ENCODE measurements at regions not wholly inside any gene's neighbourhood (a gene's known extent, or its start where the extent isn't known, plus 50 kb on each side); places are given as distances from the start of the nearest gene placed in this dataset.

GRCh38 chr13:34300559-34300958 lies 482.6 kb downstream of the RFC3 start:
- no peak overlapping the region for H3K4me3 ChIP-seq (replicated peaks; ENCODE audit: low read depth, low read length)
- DNase-seq (ENCODE audit: extremely low read depth, low read depth): no peak
- TF ChIP-seq CTCF (IDR thresholded peaks at IDR 0.05; ENCODE audit: low read depth, low read length, missing control alignments): no peak

DNA sequence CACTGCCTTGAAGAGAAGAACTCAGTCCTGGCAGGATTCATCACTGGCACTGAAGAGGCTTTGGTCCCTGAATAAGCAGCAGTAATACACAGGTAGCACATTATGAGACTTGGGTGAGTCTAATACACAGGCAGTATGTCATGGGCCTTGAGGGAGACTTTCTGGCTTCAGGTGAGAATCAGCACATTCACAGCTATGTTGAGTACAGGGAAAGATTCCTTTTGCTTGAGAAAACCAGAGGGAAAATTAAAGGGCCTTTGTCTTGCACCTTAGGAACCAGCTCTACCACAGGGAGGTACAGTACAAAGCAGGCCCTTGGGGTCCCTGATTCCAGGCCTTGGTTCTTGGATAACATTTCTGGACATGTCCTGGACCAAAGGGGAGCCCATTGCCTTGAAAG lies 484.6 kb downstream of the RFC3 start:
- no peak overlapping the region for H3K4me3 ChIP-seq (replicated peaks; ENCODE audit: low read depth, low read length)
- no peak for TF ChIP-seq CTCF (IDR thresholded peaks at IDR 0.05; ENCODE audit: low read depth, low read length, missing control alignments)
- DNase-seq (ENCODE audit: extremely low read depth, low read depth): no peak

- H3K4me3 ChIP-seq (replicated peaks; ENCODE audit: low read depth, low read length): no peak overlapping the region
- TF ChIP-seq CTCF (IDR thresholded peaks at IDR 0.05; ENCODE audit: low read depth, low read length, missing control alignments): no peak
- no peak for DNase-seq (ENCODE audit: extremely low read depth, low read depth)
Observed at GRCh38 chr13:34303346-34303745, 485.4 kb downstream of the RFC3 start.

DNA sequence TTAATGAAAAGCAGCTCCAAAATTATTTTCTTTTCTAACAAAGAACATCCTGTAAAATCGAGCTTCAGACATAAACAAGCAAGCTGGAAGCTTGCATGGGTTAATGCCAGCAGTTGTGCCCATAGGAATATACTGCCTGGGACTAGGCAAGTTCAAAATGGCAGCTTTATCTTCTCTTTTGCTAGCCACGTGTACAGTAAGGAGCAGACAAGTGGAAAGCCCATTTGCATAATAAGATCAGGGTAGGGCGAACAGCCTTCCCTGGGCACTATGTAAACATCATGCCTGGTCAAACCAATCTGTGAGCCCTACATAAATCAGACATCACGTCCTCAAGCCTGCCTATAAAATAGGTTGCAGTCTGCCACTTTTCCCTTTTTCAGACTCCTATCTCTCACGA lies 489.7 kb downstream of the RFC3 start:
- H3K4me3 ChIP-seq (replicated peaks; ENCODE audit: low read depth, low read length): no peak overlapping the region
- no peak for DNase-seq (ENCODE audit: extremely low read depth, low read depth)
- no peak for TF ChIP-seq CTCF (IDR thresholded peaks at IDR 0.05; ENCODE audit: low read depth, low read length, missing control alignments)

DNA sequence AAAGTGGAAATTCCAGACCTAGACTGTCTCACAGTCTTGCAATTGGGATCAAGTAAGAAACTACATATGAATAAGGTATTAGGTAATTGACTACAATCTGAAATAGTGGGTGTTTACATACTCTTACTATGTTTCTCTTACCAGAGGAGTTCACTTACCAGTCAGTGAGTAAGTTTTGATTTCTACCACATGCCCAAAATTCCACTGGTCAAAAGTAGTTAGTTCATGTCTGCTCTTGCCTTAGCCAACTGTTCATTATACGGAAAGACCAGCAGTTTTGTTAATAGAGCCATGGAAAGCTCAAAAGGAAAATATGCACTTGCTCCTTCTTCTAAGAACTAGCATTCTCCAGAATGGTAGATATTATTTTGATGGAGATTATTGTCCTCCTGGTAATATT lies 490.8 kb downstream of the RFC3 start:
- TF ChIP-seq CTCF (IDR thresholded peaks at IDR 0.05; ENCODE audit: low read depth, low read length, missing control alignments): no peak
- no peak overlapping the region for H3K4me3 ChIP-seq (replicated peaks; ENCODE audit: low read depth, low read length)
- DNase-seq (ENCODE audit: extremely low read depth, low read depth): no peak

DNA sequence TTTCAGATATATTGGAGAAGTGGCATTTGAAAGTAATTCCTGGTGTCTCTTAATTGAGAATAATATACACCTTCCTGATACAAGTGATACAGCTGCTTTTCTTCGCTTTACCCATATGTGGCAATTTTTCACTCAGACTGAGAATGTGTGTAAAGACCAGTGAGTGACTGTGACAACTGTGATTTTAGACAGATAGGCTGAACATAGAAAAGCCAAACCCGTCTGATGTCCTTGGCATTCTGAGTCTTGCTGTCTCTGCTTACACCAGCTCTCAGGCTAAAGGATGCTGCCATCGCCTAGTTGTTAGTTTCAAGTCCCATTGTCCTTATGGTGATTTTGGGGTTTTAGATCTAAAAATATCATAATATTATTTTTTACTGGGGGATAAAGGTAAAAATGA lies 492.6 kb downstream of the RFC3 start:
- H3K4me3 ChIP-seq (replicated peaks; ENCODE audit: low read depth, low read length): no peak overlapping the region
- DNase-seq (ENCODE audit: extremely low read depth, low read depth): no peak
- TF ChIP-seq CTCF (IDR thresholded peaks at IDR 0.05; ENCODE audit: low read depth, low read length, missing control alignments): no peak

DNA sequence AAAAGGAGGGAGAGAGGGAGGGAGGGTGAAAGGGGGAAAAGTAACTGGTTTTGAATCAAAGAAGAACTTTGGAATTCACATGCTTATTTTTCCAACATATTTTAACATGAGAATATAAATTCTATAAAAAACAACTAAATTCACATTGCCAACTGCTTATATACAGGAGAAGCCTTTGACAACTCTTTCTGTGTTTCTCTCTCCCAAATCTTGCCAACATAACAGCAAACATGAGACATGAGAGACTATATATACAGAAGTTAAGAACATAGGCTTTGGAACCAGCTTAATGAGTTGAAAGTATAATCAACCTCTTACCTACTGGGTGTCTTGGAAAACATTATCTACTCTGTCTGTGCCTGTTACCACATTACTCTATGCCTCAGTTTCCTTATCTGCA lies 493.3 kb downstream of the RFC3 start:
- TF ChIP-seq CTCF (IDR thresholded peaks at IDR 0.05; ENCODE audit: low read depth, low read length, missing control alignments): no peak
- no peak for DNase-seq (ENCODE audit: extremely low read depth, low read depth)
- H3K4me3 ChIP-seq (replicated peaks; ENCODE audit: low read depth, low read length): no peak overlapping the region
